ENCODE measurements at regions not wholly inside any gene's neighbourhood (a gene's known extent, or its start where the extent isn't known, plus 50 kb on each side); places are given as distances from the start of the nearest gene placed in this dataset.
"Not testable (repeated sequence)": the region's sequence is repeated elsewhere in the genome, so short reads cannot be mapped to it uniquely, and the experiment has no call there.

- no peak for DNase-seq
These were observed 219.5 kb upstream of the ATP5MC3 start for GRCh38 chr2:175400975-175401374.

- DNase-seq = no peak
These were observed 217.8 kb upstream of the ATP5MC3 start for GRCh38 chr2:175399326-175399725.

- no peak for DNase-seq
These were observed 217.3 kb upstream of the ATP5MC3 start for GRCh38 chr2:175398848-175399247.

DNA sequence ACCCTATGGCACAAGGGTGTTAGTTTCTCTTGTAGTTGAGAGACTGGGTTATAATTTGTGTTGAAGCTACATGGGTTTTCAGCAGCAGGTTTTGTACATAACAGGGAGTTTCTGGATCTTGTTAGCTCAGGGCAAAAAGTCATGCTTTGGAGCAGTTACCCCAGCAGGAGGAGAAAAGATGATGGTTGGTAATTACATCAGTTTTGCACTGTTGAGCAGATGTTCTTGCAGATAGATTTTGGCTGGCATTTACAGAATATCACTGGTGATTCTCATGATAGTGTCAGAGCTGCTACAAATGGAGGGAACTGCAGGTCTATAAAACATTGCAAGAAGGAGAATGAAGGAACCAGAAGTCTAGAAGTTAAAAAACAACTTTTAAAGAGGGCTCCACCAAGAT, 215.2 kb upstream of the ATP5MC3 start:
- no peak for DNase-seq

GRCh38 chr2:175393851-175394250, 212.3 kb upstream of the ATP5MC3 start:
- DNase-seq = no peak

DNA sequence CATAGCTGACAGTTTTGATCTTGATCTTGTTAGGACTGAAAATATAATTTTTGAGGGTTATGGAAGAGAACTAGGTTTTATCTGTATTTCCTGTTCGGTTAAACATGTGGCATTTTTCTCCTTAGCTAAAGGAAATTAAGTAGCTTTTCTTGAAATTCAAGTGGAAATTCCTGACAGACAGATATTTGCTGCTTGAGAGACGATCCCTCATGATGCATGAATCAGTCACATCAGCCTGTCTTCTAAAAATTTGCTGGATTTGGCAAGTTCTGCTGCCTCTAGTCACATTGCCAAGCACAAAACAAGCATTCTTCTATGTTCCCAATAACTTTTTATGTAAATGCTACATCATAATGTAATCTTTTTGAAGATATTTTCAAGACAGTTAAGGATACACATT, 201.8 kb upstream of the ATP5MC3 start:
- no peak for DNase-seq

DNA sequence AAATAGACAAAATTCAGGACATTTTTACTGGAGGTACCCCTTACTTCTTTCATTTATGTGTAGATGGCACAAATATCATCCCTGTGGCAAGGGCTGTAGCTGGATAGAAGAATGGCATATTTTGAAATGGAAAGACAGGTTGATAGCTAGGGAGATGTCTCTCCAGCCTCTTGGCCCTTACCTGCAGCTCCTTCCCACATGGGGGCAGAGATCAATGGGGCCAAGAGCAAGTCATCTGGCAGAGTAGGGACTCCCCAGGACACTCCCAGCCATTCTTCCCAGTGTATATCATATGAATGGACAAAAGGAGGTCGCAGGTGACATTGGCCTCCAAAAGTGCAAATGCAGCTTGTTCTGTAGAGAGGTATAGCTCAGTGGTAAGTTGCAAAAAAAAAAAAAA, 192.2 kb upstream of the ATP5MC3 start:
- DNase-seq = no peak

DNA sequence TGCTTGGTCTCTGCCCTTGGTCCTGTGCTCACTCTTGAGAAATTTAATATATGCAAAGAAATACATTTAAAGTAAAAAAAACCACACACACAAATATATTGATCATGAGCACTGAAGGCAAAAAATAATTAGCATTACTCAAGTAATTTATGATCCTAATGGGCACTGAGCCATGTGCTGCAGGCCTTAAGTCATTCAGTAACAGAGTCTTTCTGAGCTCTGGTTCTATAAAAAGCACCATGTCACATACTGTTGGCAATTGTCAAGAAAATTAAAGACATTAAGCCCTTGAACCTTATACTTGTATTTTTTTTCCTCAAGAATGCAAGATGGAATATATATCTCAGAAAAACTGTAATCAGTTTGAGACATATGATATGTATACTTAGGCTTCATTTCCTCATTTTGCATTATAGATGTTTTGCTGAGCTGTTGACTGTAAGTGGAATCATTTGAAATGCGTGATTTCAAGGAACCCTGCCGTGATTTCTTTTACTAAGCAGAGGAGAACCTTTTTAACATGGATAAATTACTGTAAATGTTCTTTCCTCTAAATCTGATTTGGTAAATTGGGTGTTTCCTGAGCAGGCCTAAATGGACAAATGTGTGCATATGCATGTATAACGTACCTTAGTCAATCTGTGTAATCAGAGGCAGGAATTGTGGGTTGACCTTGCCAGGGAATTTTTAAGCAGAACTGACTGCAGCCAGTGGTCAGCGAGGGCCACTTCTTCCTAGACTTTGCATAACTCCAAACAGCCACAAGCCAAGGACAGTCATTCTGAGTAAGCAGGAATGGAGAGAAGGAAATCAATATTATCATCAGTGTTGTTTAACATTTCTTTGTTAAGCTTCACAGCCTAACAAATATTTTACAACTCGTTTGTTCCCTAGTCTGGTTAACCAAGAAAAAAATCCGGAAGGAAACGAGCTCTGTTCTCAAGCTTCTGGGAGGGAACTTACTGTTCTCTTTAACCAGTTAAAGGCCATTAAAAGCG, 191.5 kb upstream of the ATP5MC3 start:
- no peak for DNase-seq

GRCh38 chr2:175371378-175371777, 189.9 kb upstream of the ATP5MC3 start:
- no peak for DNase-seq

- peak; percentile 51 for DNase-seq
These were observed 185.3 kb upstream of the ATP5MC3 start for GRCh38 chr2:175366815-175367214.

- DNase-seq = no peak
These were observed 182.2 kb upstream of the ATP5MC3 start for GRCh38 chr2:175363699-175364098.

GRCh38 chr2:175362331-175362730, 180.8 kb upstream of the ATP5MC3 start:
- DNase-seq = no peak

GRCh38 chr2:175359710-175360109, 178.2 kb upstream of the ATP5MC3 start:
- no peak for DNase-seq

- no peak for DNase-seq
These were observed 175.4 kb upstream of the ATP5MC3 start for GRCh38 chr2:175356901-175357300.

DNA sequence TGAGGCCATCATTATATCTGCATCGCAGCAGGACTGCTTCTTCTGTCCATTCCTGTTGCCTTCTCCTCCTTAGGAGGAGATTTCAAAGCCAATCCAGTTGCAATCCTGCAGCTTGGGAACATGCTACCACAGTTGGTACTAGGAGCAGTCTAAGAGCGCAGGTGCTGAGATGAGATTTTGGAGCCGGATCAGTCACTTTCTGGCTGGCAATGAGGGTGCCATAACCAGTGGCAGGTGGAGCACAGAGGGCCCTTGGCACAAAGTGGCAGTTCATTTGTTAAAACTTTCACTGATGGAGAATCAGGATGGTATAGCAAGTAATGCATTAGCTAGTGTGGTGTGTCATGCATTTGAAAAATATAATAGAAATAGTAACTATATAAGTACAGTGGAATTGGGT, 173.7 kb upstream of the ATP5MC3 start:
- DNase-seq = no peak

- no peak for DNase-seq
These were observed 171.8 kb upstream of the ATP5MC3 start for GRCh38 chr2:175353275-175353674.

- DNase-seq = no peak
These were observed 170.0 kb upstream of the ATP5MC3 start for GRCh38 chr2:175351512-175351911.

- no peak for DNase-seq
These were observed 168.6 kb upstream of the ATP5MC3 start for GRCh38 chr2:175350105-175350504.

- no peak for DNase-seq
These were observed 160.6 kb upstream of the ATP5MC3 start for GRCh38 chr2:175342085-175342484.

GRCh38 chr2:175330195-175330594, 148.7 kb upstream of the ATP5MC3 start:
- no peak for DNase-seq

DNA sequence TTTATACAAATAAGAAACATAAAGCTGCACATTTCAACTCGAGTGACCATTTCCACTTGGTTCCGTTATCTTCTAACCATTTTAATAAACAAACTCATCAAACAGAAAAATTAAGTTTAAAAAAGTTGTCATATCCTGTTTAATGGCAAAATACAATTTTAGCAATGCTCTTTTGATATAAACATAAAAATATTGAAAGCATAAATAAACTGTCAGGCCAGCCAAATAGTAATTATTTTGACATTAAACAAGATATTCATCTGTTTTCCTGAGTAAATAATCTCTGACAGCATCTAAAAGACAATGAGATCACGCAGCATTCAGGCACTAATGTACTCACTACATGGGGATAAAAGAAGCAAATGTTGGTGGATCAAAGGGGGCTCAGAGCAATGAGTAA, 145.3 kb upstream of the ATP5MC3 start:
- DNase-seq = no peak

DNA sequence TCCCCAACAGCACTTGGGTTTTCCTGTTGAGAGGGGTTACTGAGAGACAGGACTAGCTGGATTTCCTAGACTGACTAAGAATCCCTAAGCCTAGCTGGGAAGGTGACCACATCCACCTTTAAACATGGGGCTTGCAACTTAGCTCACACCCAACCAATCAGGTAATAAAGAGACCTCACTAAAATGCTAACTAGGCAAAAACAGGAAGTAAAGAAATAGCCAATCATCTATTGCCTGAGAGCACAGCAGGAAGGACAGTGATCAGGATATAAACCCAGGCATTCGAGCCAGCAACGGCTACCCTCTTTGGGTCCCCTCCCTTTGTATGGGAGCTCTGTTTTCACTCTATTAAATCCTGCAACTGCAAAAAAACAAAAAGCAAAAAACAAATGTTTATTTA, 144.7 kb upstream of the ATP5MC3 start:
- DNase-seq = not testable (repeated sequence)

- no peak for DNase-seq
These were observed 141.7 kb upstream of the ATP5MC3 start for GRCh38 chr2:175323162-175323561.

GRCh38 chr2:175318542-175318941, 137.0 kb upstream of the ATP5MC3 start:
- no peak for DNase-seq

GRCh38 chr2:175317751-175318150, 136.2 kb upstream of the ATP5MC3 start:
- no peak for DNase-seq

All from activated CD4-positive, alpha-beta T cell treated with anti-CD3 and anti-CD28 coated beads, Interleukin-10, Interleukin-2, amounts not matched to agents 100 ng/mL and 50 ng/mL, durations not matched to agents 16 hours and 8 hours (primary cell).